GM19328 (cell line): ENCODE measurements at regions not wholly inside any gene's neighbourhood (a gene's known extent, or its start where the extent isn't known, plus 50 kb on each side); places are given as distances from the start of the nearest gene placed in this dataset.

Experiments used
- ATAC-seq: cut with Tn5 transposase; IDR thresholded peaks from one replicate; pipeline ENCODE4 v1.9.1; 2021; ENCODE audit warnings: mild to moderate bottlenecking, moderate library complexity; ENCODE audit not compliant: unreplicated experiment

DNA sequence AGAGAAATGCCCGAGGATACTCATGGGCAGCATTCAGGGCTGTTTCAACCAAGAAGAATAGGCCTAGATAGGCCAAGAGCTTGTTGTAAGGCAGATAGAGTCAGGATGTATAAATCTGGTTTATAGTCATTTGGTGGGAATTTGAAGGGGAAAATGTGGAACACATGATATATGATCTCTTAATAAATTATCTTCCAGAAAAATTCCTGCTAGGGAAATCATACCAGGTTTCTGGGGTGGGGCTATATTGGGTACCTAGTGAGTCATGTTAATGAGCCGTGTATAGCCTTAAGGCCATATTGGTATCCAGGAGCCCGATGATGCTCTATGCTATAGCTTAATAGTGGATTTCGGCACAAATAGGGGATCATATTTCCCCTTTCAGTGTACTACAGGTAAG, 51.5 kb upstream of the HTR2A start:
- no peak for ATAC-seq

DNA sequence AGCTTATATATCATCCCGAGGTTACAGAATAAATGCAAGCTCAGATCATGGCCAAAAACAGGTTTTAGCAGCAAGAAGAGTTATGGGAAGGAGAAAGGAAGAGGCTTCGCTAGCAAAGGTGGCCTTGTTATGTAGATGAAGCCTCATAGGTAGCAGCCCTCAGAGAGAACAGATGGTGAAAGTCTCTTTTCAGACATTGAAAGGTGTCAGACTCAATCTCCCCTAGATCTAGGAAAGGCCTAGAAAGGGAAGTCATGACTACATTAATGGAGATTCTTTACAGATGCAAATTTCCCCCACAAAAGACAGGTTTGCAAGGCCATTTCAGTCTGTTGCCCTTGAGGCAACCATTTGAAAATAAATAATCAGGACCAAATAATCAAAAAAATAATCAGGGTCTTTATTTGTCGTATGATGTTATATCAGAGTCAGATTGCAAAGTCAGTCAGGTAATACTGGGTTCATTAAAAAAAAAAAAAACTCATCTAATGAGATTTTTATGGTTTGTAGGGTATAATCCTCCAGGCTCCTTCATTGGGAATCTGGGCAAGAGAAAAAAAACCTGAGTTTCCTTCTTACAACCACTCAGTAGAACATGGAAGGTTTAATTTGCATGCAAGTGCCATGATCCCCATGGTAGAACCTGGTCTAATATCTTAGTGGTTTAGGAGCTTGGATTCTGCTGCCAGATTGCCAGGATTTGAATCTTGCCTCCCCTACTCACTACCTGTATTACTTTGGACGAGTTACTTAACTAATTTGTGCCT, 50.8 kb upstream of the HTR2A start:
- no peak for ATAC-seq
